Tibial nerve (tissue), 4 donors: ENCODE measurements at regions not wholly inside any gene's neighbourhood (a gene's known extent, or its start where the extent isn't known, plus 50 kb on each side); places are given as distances from the start of the nearest gene placed in this dataset.

ENCODE experiments used
- CTCF ChIP-seq, 5 experiments: fragments of 200-600 bp in 3 of 5; fragments of 450-650 bp in 2 of 5; sonication (generic) in 3 of 5; IDR thresholded peaks; one replicate each; pipeline ENCODE4 v1.5.1; 2016 to 2019; ENCODE audit warnings: antibody characterized with exemption in 5 of 5, mild to moderate bottlenecking in 3 of 5, moderate library complexity in 2 of 5
- EP300 ChIP-seq, 2 donors: sonication (generic); formaldehyde crosslinking; IDR thresholded peaks; one replicate each; pipeline ENCODE4 v1.6.1; 2017; ENCODE audit warnings: antibody characterized with exemption in 2 of 2, mild to moderate bottlenecking in 1 of 2
- POLR2A ChIP-seq, 2 donors: fragments of 450-650 bp; IDR thresholded peaks; one replicate each; pipeline ENCODE4 v1.6.1; 2017; ENCODE audit warnings: antibody characterized with exemption in 2 of 2, mild to moderate bottlenecking in 2 of 2, moderate library complexity in 2 of 2

- TF ChIP-seq CTCF (IDR thresholded peaks at IDR 0.05) (no peak), POLR2A (IDR thresholded peaks at IDR 0.05) (no peak), EP300 (IDR thresholded peaks at IDR 0.05) (no peak)
Observed at GRCh38 chr13:90070362-90070761, 1277.1 kb upstream of the MIR17HG start.
